K562 (cell line): ENCODE measurements at regions not wholly inside any gene's neighbourhood (a gene's known extent, or its start where the extent isn't known, plus 50 kb on each side); places are given as distances from the start of the nearest gene placed in this dataset.
"Not testable (repeated sequence)": the region's sequence is repeated elsewhere in the genome, so short reads cannot be mapped to it uniquely, and the experiment has no call there.

Experiments used
- ATAC-seq: fragments of 200-7000 bp; cut with Tn5 transposase; 3 replicates; pipeline ENCODE4 v1.9.1; 2020; ENCODE audit warnings: moderate library complexity
- BruUV-seq: library from RNA; stranded (reverse); fragments of 400-500 nt; replicated peaks from 2 replicates; lab custom pipeline; 2021; lab: Mats Ljungman, UMichigan
- CTCF ChIA-PET: fragments of 300-600 bp; formaldehyde crosslinking; extraction: SDS; loops from one replicate; lab custom pipeline; 2021; ENCODE audit warnings: low intra/inter-chr PET ratio; lab: Yijun Ruan, JAX
- POLR2A ChIA-PET: fragments of 300-600, 350-650 bp; sonication (Branson Sonifier 250); formaldehyde crosslinking; extraction: SDS; loops from one replicate; lab custom pipeline; 2021; ENCODE audit warnings: antibody characterized with exemption, inconsistent platforms; lab: Yijun Ruan, JAX
- DNase-seq, 4 experiments: peaks; one replicate each; pipeline versions ENCODE4 v3.0.0 to v3.0.0-alpha.2; 2011 to 2018; ENCODE audit warnings: low spot score in 3 of 4, mixed read lengths in 3 of 4; ENCODE audit errors: extremely low read depth in 1 of 4
- FAIRE-seq: peaks from 2 replicates; lab custom pipeline; 2011; peaks lifted over from hg19 to GRCh38; lab: Jason Lieb, UNC
- H2AFZ ChIP-seq: 2 replicates; pipeline ENCODE4 v1.6.0; 2011; ENCODE audit warnings: low read depth, low read length, control low read depth, inconsistent platforms
- H3K27ac ChIP-seq: fragments of 200-600 bp; 3 replicates; pipeline ENCODE4 v1.8.0; 2011; ENCODE audit warnings: low read depth, mild to moderate bottlenecking, control low read depth, inconsistent platforms, low read length, moderate library complexity, mixed read lengths; ENCODE audit errors: extremely low read depth
- H3K27me3 ChIP-seq, 2 experiments: fragments of 300-600 bp in 1 of 2; 2 replicates in 1 of 2; 3 replicates in 1 of 2; pipeline versions ENCODE4 v1.6.0 to v1.8.0; 2011; ENCODE audit warnings: inconsistent platforms in 2 of 2, low read length in 2 of 2, mild to moderate bottlenecking in 1 of 2, mixed read lengths in 1 of 2, moderate library complexity in 1 of 2; ENCODE audit not compliant: control insufficient read depth in 2 of 2, insufficient read depth in 2 of 2
- H3K36me3 ChIP-seq: fragments of 300-600 bp; 3 replicates; pipeline ENCODE4 v1.8.0; 2011; ENCODE audit warnings: mild to moderate bottlenecking, low read length, inconsistent platforms; ENCODE audit not compliant: control insufficient read depth, insufficient read depth
- H3K4me1 ChIP-seq, 2 experiments: fragments of 200-600 bp in 1 of 2; replicated peaks in 1 of 2; 2 replicates in 1 of 2; 3 replicates in 1 of 2; pipeline versions ENCODE4 v1.5.1 to v1.8.0; 2011; ENCODE audit warnings: inconsistent platforms in 2 of 2, low read length in 2 of 2, mild to moderate bottlenecking in 1 of 2, mixed read lengths in 1 of 2, moderate library complexity in 1 of 2; ENCODE audit not compliant: control insufficient read depth in 2 of 2, insufficient read depth in 2 of 2
- H3K4me2 ChIP-seq: 2 replicates; pipeline ENCODE4 v1.6.1; 2011; ENCODE audit warnings: low read length, control low read depth, inconsistent platforms, mixed read lengths; ENCODE audit not compliant: insufficient read depth
- H3K4me3 ChIP-seq: fragments of 200-600 bp; sonication (generic), shearing (Covaris generic); 2 replicates; pipeline ENCODE4 v1.5.1; 2016; ENCODE audit warnings: control low read depth, inconsistent platforms
- H3K79me2 ChIP-seq: fragments of 200-600 bp; 3 replicates; pipeline ENCODE4 v1.8.0; 2011; ENCODE audit warnings: low read length, inconsistent platforms; ENCODE audit not compliant: control insufficient read depth, insufficient read depth
- H3K9ac ChIP-seq, 2 experiments: 2 replicates each; pipeline versions ENCODE4 v1.6.0 to v1.6.1; 2011; ENCODE audit warnings: low read depth in 2 of 2, low read length in 2 of 2, control low read depth in 1 of 2, inconsistent platforms in 1 of 2, mild to moderate bottlenecking in 1 of 2, mixed read lengths in 1 of 2; ENCODE audit not compliant: insufficient read depth in 1 of 2
- H3K9me1 ChIP-seq: one replicate; pipeline ENCODE4 v1.6.0; 2011; ENCODE audit warnings: inconsistent platforms, mild to moderate bottlenecking, low read length, moderate library complexity; ENCODE audit not compliant: control insufficient read depth, insufficient read depth
- H3K9me3 ChIP-seq: replicated peaks from 2 replicates; pipeline ENCODE4 v1.5.1; 2011; ENCODE audit warnings: low read depth, low read length, inconsistent platforms; ENCODE audit not compliant: control insufficient read depth, insufficient read depth
- H4K20me1 ChIP-seq: replicated peaks from 2 replicates; pipeline ENCODE4 v1.6.1; 2011; ENCODE audit warnings: low read length, inconsistent platforms, mixed read lengths; ENCODE audit not compliant: control insufficient read depth, insufficient read depth
- ARHGAP35 ChIP-seq: fragments of 450-650 bp; IDR thresholded peaks from 2 replicates; pipeline ENCODE4 v1.6.1; 2018; ENCODE audit not compliant: partially characterized antibody
- KLF13 ChIP-seq: fragments of 450-650 bp; IDR thresholded peaks from 2 replicates; pipeline ENCODE4 v1.6.1; 2016; ENCODE audit warnings: missing genetic modification characterization, low read depth, mild to moderate bottlenecking, missing compliant biosample characterization, moderate library complexity, borderline replicate concordance
- L3MBTL2 ChIP-seq: fragments of 450-650 bp; IDR thresholded peaks from 2 replicates; pipeline ENCODE4 v1.6.1; 2016; ENCODE audit warnings: mild to moderate bottlenecking, moderate library complexity
- POLR2G ChIP-seq: fragments of 200-400 bp; formaldehyde crosslinking; IDR thresholded peaks from 2 replicates; pipeline ENCODE4 v1.6.1; 2017; ENCODE audit warnings: low read depth, mild to moderate bottlenecking, antibody characterized with exemption, low read length, moderate library complexity
- RB1 ChIP-seq: fragments of 450-650 bp; IDR thresholded peaks from 2 replicates; pipeline ENCODE4 v1.6.1; 2017; ENCODE audit warnings: low read depth, mild to moderate bottlenecking
- RBFOX2 ChIP-seq: fragments of 200-400 bp; formaldehyde crosslinking; IDR thresholded peaks from 2 replicates; pipeline ENCODE4 v1.6.1; 2017; ENCODE audit warnings: low read depth, mild to moderate bottlenecking, low read length, moderate library complexity
- ZNF140 ChIP-seq: fragments of 250-450 bp; sonication (Bioruptor Pico); IDR thresholded peaks from 2 replicates; pipeline ENCODE4 v1.8.0; 2021; ENCODE audit warnings: moderate library complexity, mild to moderate bottlenecking, inconsistent platforms
- ZNF586 ChIP-seq: fragments of 450-650 bp; formaldehyde crosslinking; conservative IDR thresholded peaks from 2 replicates; pipeline ENCODE4 v1.4.0; 2020; ENCODE audit warnings: mild to moderate bottlenecking, moderate library complexity
- WGBS: fragments of 100-300 bp; shearing (Covaris generic); methylation state at CpG from one replicate; pipeline ENCODE4 v1.1.6; 2016; ENCODE audit warnings: low coverage, mixed read lengths; ENCODE audit not compliant: insufficient coverage; ENCODE audit errors: missing lambda C conversion rate; 5-methylcytosine and 5-hydroxymethylcytosine counted together
- in situ Hi-C: fragments of 300-500 bp; cut with MboI; formaldehyde crosslinking; loops from 4 replicates; pipeline ENCODE4 v1.15.0; 2018; ENCODE audit warnings: inconsistent platforms, mixed read lengths
- intact Hi-C: fragments of 100-400 bp; cut with micrococcal nuclease; formaldehyde crosslinking; loops from 2 replicates; pipeline ENCODE4 v1.14.2; 2022
- TF ChIP-seq, protein P1 (sequence below), 2 experiments: IDR thresholded peaks in 1 of 2; conservative IDR thresholded peaks in 1 of 2; 2 replicates each; pipeline ENCODE4 v1.6.1; 2016; ENCODE audit warnings: low read depth in 2 of 2, mild to moderate bottlenecking in 1 of 2, missing compliant biosample characterization in 1 of 2, missing genetic modification characterization in 1 of 2, moderate library complexity in 1 of 2
- TF ChIP-seq, protein P2 (sequence below), 2 experiments: IDR thresholded peaks; 2 replicates each; pipeline ENCODE4 v1.6.1; 2011; ENCODE audit warnings: borderline replicate concordance in 1 of 2, control low read depth in 1 of 2, low read depth in 1 of 2, low read length in 1 of 2, mild to moderate bottlenecking in 1 of 2, mixed read lengths in 1 of 2, moderate library complexity in 1 of 2; ENCODE audit not compliant: insufficient read depth in 1 of 2, insufficient read length in 1 of 2, poor library complexity in 1 of 2, severe bottlenecking in 1 of 2; ENCODE audit errors: extremely low read depth in 1 of 2

DNA sequence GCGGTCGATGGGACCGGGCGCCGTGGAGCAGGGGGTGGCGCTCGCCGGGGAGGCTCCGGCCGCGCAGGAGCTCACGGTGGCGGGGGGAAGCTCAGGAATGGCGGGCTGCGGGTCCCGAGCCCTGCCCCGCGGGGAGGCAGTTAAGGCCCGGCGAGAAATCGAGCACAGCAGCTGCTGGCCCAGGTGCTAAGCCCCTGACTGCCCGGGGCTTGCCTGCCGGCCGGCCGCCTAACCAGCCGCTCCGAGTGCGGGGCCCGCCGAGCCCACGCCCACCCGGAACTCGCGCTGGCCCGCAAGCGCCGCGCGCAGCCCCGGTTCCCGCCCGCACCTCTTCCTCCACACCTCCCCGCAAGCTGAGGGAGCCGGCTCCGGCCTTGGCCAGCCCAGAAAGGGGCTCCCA, 340.1 kb downstream of the TFAP2A start:
- not testable (repeated sequence) for BruUV-seq

DNA sequence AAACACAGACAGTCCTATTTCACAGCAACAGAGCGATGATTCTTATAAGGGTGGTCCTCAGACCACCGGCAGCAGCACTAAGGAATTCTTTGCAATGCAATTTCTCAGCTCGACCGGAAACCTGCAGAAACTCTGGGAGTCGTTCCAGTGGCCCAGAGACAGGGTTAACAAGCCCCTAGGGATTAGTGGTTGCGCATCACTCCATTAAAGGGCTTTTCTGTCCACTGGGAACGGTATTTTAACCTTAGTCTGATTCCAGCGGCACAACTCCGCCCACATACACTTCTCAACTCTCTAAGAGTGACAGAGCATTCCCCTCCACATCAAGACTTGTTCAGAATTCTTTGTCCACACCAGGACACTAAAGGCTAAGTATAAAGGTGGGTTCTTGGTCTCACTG, 341.5 kb downstream of the TFAP2A start:
- CTCF ChIA-PET, result no interaction called here
- Histone ChIP-seq H3K4me2 (no peak overlapping the region), H3K27ac (no peak overlapping the region), H2AFZ (no peak overlapping the region), H3K27me3 (no peaks in the 10 kb centered on the region), H3K9me1 (no peaks in the 10 kb centered on the region), H3K9ac (no peak overlapping the region), H3K4me1 (peaks cover 0 to 8% of the 10 kb centered on the region in 2 experiments; a peak in 1 of 5 replicates), H3K4me3 (no peak overlapping the region), H3K9me3 (no peaks in the 10 kb centered on the region; the same call in 1 of the 2 replicates), H4K20me1 (no peaks in the 10 kb centered on the region), H3K36me3 (no peaks in the 10 kb centered on the region), H3K79me2 (no peaks in the 10 kb centered on the region)
- DNase-seq, result no peak
- no peak for ATAC-seq
- POLR2A ChIA-PET, result no interaction called here
- no TSS peak for BruUV-seq
- intact Hi-C loops (no loop called here), in situ Hi-C loops (no loop called here)
- no peak for FAIRE-seq
- 12% methylated on average over 9 of the region's 9 CpGs for WGBS
- TF ChIP-seq ZNF586 (CRISPR knock-in tag) (no peak), ARHGAP35 (no peak), ZNF140 (no peak)
- TF ChIP-seq, protein P1, sequence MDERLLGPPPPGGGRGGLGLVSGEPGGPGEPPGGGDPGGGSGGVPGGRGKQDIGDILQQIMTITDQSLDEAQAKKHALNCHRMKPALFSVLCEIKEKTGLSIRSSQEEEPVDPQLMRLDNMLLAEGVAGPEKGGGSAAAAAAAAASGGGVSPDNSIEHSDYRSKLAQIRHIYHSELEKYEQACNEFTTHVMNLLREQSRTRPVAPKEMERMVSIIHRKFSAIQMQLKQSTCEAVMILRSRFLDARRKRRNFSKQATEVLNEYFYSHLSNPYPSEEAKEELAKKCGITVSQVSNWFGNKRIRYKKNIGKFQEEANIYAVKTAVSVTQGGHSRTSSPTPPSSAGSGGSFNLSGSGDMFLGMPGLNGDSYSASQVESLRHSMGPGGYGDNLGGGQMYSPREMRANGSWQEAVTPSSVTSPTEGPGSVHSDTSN (CRISPR knock-in tag; IDR thresholded peaks at IDR 0.05; ENCODE audit: low read depth), result no peak
- TF ChIP-seq, protein P1 (tag; conservative IDR thresholded peaks at IDR 0.05; ENCODE audit: low read depth), result no peak

More for the DNA sequence above, 340.1 kb downstream of the TFAP2A start:
- Histone ChIP-seq H3K9ac (0 out of 4 replicates have a peak overlapping the region, but pooled peaks of 1 of the 2 experiments have one; percentile 16), H2AFZ (peak overlapping the region; percentile 62; the same call in 1 of the 2 replicates), H3K4me3 (peak overlapping the region; percentile 14; the same call in 1 of the 2 replicates)
- DNase-seq, H3K27me3 ChIP-seq, H3K4me2 ChIP-seq, H3K4me1 ChIP-seq, POLR2A ChIA-PET, H3K36me3 ChIP-seq, H4K20me1 ChIP-seq, H3K27ac ChIP-seq, FAIRE-seq, intact Hi-C loops, CTCF ChIA-PET, H3K9me1 ChIP-seq, in situ Hi-C loops, H3K9me3 ChIP-seq, H3K79me2 ChIP-seq: not testable (repeated sequence)
- WGBS, result 10% methylated on average over 43 of the region's 45 CpGs
- TF ChIP-seq RB1 (0 out of 2 replicates have a peak, but pooled peaks have one; percentile 42), POLR2G (peak; percentile 47; the same call in 1 of the 2 replicates), L3MBTL2 (peak; percentile 77), RBFOX2 (peak; percentile 29; the same call in 1 of the 2 replicates), KLF13 (tag) (peak; percentile 34; the same call in 1 of the 2 replicates)
- TF ChIP-seq, protein P2, sequence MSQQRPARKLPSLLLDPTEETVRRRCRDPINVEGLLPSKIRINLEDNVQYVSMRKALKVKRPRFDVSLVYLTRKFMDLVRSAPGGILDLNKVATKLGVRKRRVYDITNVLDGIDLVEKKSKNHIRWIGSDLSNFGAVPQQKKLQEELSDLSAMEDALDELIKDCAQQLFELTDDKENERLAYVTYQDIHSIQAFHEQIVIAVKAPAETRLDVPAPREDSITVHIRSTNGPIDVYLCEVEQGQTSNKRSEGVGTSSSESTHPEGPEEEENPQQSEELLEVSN (IDR thresholded peaks at IDR 0.05; ENCODE audit: borderline replicate concordance in 1 of 2, extremely low read depth in 1 of 2, insufficient read depth in 1 of 2, insufficient read length in 1 of 2, low read depth in 1 of 2, low read length in 1 of 2, poor library complexity in 1 of 2, severe bottlenecking in 1 of 2), result peak in 1 of 2 experiments; percentile 35
- peak; percentile 62 for ATAC-seq
